GM19463 (cell line): ENCODE measurements at regions not wholly inside any gene's neighbourhood (a gene's known extent, or its start where the extent isn't known, plus 50 kb on each side); places are given as distances from the start of the nearest gene placed in this dataset.
"Not testable (repeated sequence)": the region's sequence is repeated elsewhere in the genome, so short reads cannot be mapped to it uniquely, and the experiment has no call there.

Experiments
- ATAC-seq: cut with Tn5 transposase; IDR thresholded peaks from one replicate; pipeline ENCODE4 v1.9.1; 2021; ENCODE audit warnings: mild to moderate bottlenecking, moderate library complexity; ENCODE audit not compliant: unreplicated experiment

DNA sequence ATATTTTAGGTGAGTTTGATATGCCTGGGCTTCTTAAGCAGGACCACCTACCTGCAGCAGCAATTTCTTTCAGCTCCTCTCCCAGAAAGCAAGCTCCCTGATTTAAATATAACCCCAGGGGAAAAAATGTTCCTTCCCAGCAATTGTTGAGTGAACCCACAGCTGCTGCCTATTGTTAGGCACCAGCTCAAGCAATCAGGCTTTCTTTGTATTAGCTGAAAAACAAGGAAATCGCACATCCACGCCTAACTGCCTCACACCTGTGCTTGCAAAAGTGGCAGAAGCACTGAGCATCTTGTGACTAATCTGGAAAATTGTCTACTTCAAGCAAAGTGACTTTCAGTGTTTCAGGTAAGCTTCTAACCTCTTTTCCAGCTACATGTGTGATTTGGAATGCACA, 432.2 kb downstream of the SMARCA1 start:
- ATAC-seq, result no peak

GRCh38 chrX:129086802-129087201, 436.5 kb downstream of the SMARCA1 start:
- ATAC-seq, result no peak

- ATAC-seq, result not testable (repeated sequence)
Observed at GRCh38 chrX:129084291-129084690, 439.0 kb downstream of the SMARCA1 start.

- ATAC-seq, result no peak
Observed at GRCh38 chrX:129077424-129078170, 445.7 kb downstream of the SMARCA1 start.

DNA sequence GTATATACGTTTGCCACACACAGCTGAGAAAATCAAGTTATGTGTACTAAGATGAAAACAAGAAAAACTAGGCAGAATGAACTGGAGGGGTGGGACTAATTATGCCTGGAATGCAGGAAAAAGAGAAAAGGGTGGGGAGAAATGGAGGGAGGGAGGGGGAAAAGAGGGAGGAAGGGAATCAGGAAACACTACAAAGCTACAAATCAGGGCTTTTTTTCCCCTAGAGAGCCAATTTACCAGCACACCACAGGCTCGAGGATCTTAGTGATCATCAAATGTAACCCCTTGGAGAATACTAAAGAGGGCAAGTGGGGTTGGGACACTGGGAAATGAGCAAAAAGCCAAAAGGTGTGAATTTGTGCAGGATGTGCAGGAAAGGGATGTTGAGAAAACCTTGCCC, 451.9 kb downstream of the SMARCA1 start:
- ATAC-seq, result no peak

- ATAC-seq, result no peak
Observed at GRCh38 chrX:129065895-129066294, 457.4 kb downstream of the SMARCA1 start.

- no peak for ATAC-seq
Observed at GRCh38 chrX:129058405-129058804, 464.9 kb downstream of the SMARCA1 start.

DNA sequence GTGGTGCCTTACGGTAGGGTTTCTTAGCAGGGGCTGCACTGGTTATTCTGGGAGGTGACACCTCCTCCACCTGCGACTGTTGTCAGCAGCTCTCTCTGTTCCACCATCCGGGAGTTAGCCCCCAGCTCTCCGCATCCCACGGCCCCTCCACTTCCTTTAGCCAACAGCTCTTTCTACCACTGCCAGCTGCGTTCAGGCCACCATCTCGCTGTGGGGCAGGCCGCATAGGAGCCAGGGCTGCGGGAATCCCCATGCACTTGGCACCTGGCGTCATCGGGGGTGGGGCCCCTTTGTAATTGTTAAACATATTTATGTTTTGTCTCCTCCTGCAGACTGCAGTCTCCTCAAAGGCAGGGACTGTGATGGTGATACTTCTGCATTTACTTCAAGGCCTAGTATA, 480.2 kb downstream of the SMARCA1 start:
- no peak for ATAC-seq

DNA sequence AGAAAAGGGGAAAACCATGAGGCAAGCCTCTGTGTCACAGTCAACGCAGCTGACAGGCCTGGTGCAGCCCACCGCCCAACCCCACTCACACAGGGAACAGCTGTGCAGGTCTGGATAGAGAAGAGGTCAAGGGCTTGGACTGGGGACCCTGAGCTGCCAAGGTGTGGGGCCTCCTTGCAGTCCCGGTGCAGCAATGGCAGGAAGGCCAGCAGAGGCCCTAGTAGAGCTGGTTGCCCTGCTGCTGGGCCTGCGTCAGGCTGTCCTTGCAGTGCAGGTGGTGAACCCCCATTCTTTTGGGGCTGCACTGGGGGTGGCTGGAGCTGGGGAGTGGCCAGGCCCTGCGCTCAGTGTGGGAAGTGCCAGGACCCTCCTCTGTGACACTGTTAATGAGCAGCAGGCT, 482.0 kb downstream of the SMARCA1 start:
- ATAC-seq, result no peak

- no peak for ATAC-seq
Observed at GRCh38 chrX:129040124-129040523, 483.2 kb downstream of the SMARCA1 start.

DNA sequence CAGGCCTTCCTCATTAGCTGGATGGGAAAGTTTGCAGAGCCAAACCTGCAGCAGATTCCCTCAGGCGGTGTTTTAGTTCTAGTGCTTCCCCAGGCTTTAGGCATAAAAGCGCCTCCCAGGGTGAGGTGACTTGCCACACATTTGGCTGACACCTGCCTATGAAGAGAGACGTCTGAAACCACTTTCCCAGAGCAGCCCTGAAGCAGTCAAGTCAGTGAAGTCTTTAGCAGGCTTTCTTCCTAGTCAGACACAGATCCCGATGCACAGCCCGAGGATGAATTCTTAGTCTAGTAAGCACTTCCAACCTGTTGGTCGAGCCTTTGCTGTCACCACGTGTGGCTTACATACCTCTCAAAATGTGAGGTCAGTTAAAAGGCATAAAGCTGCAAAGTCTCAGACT, 484.1 kb downstream of the SMARCA1 start:
- ATAC-seq, result no peak

DNA sequence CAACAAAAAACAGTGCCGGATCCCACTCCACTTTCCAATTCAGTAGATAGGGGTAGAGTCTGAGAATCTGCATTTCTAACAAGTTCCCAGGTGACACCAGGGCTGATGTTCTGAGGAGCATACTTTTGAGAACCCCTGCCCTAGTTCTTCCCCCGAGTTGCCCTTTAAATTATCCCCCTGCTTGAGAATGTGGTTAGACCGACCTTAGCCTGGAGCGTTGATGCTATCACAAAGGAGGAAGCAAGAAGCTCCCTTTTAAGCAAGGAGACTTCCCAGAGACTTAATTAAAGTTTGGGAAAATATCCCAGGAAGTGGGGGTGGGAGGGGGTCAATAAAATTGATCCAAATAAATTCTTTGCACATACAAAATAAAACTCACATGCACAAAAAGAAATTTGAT, 485.9 kb downstream of the SMARCA1 start:
- no peak for ATAC-seq

- ATAC-seq, result no peak
Observed at GRCh38 chrX:129035180-129035579, 488.1 kb downstream of the SMARCA1 start.

DNA sequence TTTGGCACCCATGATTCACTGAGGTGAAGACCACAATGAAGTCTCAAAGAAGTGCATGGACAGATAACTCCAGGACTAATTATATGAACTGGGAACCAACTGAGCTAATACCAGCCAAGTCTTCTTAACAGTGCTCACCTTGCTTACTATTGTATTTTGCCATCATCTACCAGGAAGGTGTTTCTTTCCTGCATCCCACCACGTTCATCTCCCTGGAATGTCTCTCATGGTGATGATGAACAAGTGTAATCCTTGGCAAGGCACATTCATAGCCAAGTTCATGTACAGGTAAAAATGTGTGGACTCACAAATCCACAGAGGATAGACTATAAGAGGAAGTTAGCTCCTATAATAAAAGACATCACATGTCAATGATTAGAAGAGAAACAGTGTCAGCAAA, 489.1 kb downstream of the SMARCA1 start:
- ATAC-seq, result no peak

DNA sequence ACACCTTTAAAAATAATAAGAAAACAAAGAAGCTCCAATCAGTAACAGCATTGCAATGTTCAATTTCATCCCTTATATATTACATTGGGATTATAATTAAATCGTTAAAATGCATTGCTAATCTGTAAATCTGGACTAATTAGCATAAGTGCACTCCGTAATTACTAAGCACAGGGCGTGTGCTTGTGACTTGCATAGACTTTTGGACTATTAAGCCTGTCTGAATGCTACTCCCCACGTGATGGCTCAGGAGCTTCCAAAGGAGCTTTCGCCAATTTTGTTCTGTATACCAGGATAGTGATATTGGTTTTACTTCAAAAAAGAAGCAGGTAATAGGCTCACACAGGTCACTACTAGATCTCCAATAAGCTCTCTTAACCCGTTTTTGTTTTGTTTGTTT, 497.1 kb downstream of the SMARCA1 start:
- ATAC-seq, result no peak

GRCh38 chrX:129025376-129025775, 497.9 kb downstream of the SMARCA1 start:
- no peak for ATAC-seq

- no peak for ATAC-seq
Observed at GRCh38 chrX:129019412-129019811, 503.9 kb downstream of the SMARCA1 start.

DNA sequence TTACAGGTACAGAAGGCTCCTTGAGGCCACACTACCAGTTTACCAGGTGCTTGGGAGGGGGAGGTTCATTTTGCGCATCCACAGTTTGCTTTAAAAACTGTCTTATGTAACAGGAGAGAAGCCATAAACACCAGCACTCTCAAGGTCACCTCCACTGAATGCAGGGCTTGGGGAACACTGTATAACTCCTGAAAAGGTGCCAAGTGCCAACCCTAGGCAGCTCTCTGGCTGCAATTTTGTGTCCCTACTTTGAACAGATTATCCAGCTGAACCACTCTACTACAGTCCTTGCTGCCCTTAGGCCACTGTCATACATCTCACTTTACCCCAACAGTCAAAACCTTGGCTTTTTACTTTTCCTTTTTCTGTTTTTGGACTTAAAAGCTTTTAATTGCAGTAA, 507.9 kb downstream of the SMARCA1 start:
- ATAC-seq, result no peak

GRCh38 chrX:129013574-129013973, 509.7 kb downstream of the SMARCA1 start:
- ATAC-seq, result no peak

DNA sequence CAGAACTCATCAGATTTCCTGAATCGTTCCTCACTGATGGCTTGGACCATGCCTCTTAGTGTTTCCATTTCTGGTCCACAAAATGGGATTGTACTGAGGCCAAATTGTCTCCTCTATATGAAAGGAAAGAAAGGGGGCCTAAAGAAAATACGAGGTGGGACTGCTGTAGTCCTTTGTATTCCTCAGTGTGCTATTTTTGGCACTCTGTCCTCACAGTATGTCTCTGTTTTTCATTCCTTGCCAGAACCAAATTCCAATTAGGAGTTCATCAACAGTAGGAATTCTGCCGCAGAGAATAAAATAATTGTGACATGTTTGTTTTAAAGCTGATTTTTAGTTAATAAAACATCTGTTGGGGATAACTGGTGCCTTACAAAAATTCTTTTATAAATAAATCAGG, 515.7 kb downstream of the SMARCA1 start:
- no peak for ATAC-seq

GRCh38 chrX:129006491-129006890, 516.8 kb downstream of the SMARCA1 start:
- no peak for ATAC-seq

GRCh38 chrX:129000797-129001196, 522.5 kb downstream of the SMARCA1 start:
- no peak for ATAC-seq

DNA sequence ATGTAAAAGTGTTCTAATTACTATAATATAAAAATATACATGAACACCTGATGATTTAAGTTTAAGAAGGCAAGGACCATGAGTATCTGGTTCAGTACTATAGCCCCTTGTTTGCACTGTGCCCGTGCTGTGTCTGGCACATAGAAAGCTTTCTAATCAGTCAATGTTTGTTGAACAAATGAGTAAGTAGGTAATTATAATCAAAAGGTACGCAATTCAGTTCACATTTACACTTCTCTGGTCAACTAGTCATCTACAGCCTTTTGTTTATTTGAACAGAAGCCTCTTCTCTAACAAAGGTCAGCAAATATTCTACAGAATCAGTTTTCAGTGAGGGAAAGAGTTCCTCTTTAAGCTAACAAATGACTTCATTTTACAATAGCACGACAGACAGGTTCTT, 523.3 kb downstream of the SMARCA1 start:
- ATAC-seq, result no peak
